ENCODE measurements at regions not wholly inside any gene's neighbourhood (a gene's known extent, or its start where the extent isn't known, plus 50 kb on each side); places are given as distances from the start of the nearest gene placed in this dataset.

- TF ChIP-seq, protein P1, sequence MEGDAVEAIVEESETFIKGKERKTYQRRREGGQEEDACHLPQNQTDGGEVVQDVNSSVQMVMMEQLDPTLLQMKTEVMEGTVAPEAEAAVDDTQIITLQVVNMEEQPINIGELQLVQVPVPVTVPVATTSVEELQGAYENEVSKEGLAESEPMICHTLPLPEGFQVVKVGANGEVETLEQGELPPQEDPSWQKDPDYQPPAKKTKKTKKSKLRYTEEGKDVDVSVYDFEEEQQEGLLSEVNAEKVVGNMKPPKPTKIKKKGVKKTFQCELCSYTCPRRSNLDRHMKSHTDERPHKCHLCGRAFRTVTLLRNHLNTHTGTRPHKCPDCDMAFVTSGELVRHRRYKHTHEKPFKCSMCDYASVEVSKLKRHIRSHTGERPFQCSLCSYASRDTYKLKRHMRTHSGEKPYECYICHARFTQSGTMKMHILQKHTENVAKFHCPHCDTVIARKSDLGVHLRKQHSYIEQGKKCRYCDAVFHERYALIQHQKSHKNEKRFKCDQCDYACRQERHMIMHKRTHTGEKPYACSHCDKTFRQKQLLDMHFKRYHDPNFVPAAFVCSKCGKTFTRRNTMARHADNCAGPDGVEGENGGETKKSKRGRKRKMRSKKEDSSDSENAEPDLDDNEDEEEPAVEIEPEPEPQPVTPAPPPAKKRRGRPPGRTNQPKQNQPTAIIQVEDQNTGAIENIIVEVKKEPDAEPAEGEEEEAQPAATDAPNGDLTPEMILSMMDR (IDR thresholded peaks at IDR 0.05 in 8 of 11, conservative IDR thresholded peaks at IDR 0.05 in 3 of 11): no peak
- no peak for TF ChIP-seq POLR2AphosphoS5 (IDR thresholded peaks at IDR 0.05)
Measured at GRCh38 chr3:159723295-159723694, 265.3 kb upstream of the IL12A start.

All from spleen (tissue), 7 donors.